Inferior parietal cortex (tissue), 1 donor: ENCODE measurements at regions not wholly inside any gene's neighbourhood (a gene's known extent, or its start where the extent isn't known, plus 50 kb on each side); places are given as distances from the start of the nearest gene placed in this dataset.
A peak's percentile ranks its signal among the peaks of the same experiment; 100 is the strongest.
"Not testable (repeated sequence)": the region's sequence is repeated elsewhere in the genome, so short reads cannot be mapped to it uniquely, and the experiment has no call there.

ENCODE experiments used
- DNase-seq: peaks from one replicate; pipeline ENCODE4 v3.0.0-alpha.2; 2016; ENCODE audit errors: extremely low spot score

DNA sequence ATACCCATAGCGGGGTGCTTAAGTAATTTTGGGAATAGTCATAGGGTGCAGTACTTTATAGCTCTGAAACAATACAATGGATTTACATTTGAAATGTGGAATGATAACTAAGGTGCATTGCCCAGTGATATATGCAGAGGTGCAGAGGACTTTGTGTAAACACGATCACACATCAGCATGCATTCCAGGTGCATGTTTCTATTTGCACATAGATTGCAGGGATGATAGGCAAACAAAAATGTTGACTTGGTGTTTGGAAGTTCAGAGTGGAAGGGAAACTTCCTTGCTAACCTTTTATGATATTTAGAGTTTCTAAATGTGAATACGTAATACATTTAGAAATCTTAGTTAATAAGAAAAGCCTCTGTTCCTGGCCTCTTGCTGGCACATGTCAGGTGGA is 941.5 kb downstream of the TUBA3C start:
- DNase-seq: not testable (repeated sequence)

DNA sequence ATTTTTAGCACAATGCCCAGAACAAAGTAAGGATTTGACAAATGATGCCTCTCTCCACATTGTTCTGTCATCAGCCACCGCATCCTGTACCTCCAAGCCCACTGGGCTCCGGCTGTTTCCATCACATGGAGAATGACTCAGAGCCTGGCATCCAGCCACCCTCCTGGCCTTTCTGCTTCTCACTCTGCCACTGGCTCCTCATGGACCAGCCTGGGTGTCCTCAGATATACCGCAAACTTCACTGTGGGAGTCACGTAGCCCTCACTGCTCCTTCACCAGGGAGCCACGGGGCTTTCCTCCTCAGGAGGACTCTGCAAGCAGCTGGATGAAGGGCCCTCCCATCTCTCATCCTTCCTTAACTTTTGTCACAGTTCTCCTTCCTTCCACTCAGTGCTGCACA is 943.0 kb downstream of the TUBA3C start:
- DNase-seq: not testable (repeated sequence)

DNA sequence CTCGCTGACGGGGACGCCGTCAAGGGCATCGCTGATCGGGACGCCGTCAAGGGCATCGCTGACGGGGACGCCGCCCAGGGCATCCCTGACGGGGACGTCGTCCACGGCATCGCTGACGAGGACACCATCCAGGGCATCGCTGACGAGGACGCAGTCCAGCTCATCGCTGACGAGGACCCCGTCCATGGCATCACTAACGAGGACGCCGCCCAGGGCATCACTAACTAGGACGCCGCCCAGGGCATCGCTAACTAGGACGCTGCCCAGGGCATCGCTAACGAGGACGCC is 945.2 kb downstream of the TUBA3C start:
- no peak for DNase-seq

DNA sequence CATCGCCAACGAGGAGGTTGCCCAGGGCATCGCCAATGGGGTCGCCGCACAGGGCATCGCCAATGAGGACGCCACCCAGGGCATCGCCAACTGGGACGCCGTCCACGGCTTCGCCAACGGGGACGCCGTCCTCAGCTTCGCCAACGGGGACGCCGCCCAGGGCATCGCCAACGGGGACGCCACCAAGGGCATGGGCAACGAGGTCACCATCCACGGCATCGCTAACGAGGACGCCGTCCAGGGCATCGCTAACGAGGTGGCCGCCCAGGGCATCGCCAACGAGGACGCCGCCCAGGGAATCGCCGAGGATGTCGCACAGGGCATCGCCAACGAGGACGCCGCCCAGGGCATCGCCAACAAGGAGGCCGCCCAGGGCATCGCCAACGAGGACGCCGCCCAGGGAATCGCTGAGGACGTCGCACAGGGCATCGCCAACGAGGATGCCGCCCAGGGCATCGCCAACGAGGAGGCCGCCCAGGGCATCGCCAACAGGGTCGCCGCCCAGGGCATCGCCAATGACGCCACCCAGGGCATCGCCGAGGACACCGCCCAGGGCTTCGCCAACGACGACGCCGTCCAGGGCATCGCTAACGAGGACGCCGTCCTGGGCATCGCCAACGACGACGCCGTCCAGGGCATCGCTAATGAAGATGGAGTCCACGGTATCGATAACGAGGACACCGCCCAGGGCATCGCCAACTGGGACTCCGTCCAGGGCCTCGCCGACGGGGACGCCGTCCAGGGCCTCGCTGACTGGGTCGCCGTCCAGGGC is 945.7 kb downstream of the TUBA3C start:
- no peak for DNase-seq

DNA sequence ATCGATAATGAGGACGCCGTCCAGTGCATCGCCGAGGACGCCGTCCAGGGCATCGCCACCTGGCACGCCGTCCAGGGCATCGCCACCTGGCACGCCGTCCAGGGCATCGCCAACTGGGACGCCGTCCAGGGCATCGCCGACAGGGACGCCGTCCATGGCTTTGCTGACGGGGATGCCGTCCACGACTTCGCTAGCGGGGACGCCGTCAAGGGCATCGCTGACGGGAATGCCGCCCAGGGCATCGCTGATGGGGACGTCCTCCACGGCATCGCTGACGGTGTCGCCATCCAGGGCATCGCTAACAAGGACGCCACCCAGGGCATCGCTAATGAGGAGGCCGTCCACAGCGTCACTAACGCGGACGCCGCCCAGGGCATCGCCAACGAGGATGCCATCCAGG is 946.5 kb downstream of the TUBA3C start:
- no peak for DNase-seq

DNA sequence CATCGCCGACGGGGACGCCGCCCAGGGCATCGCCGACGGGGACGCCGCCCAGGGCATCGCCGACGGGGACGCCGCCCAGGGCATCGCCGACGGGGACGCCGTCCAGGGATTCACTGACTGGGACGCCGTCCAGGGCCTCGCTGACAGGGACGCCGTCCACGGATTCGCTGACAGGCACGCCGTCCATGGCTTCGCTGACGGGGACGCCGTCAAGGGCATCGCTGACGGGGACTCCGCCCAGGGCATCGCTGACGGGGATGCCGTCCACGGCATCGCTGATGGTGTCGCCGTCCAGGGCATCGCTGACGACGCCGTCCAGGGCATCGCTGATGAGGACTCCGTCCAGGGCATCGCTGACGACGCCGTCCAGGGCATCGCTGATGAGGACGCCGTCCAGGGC is 947.2 kb downstream of the TUBA3C start:
- not testable (repeated sequence) for DNase-seq

DNA sequence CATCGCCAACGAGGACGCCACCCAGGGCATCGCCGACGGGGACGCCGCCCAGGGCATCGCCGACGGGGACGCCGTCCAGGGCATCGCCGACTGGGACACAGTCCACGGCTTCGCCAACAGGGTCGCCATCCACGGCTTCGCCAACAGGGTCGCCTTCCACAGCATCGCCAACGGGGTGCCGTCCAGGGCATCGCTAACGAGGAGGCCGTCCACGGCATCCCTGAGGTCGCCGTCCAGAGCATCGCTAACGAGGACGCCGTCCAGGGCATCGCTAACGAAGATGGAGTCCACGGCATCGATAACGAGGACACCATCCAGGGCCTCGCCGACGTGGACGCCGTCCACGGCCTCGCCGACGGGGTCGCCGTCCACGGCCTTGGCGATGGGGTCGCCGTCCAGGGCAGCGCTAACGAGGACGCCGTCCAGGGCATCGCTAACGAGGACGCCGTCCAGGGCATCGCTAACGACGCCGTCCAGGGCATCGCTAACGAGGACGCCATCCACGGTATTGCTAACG is 947.8 kb downstream of the TUBA3C start:
- no peak for DNase-seq

DNA sequence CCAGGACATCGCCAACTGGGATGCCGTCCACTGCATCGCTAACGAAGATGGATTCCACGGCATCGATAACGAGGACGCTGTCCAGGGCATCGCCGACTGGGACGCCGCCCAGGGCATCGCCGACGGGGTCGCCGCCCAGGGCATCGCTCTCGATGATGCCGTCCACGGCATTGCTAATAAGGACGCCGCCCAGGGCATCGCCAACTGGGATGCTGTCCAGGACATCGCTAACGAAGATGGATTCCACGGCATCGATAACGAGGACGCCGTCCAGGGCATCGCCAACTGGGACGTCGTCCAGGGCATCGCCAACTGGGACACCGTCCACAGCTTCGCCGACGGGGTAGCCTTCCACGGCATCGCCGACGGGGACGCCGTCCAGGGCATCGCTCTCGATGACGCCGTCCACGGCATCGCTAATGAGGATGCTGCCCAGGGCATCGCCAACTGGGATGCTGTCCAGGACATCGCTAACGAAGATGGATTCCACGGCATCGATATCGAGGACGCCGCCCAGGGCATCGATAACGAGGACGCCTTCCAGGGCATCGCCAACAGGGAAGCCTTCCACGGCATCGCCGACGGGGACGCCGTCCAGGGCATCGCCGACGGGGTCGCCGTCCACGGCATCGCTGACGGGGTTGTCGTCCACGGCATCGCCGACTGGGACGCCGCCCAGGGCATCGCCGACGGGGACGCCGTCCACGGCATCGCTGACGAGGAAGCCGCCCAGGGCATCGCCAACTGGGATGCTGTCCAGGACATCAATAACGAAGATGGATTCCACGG is 948.4 kb downstream of the TUBA3C start:
- no peak for DNase-seq

DNA sequence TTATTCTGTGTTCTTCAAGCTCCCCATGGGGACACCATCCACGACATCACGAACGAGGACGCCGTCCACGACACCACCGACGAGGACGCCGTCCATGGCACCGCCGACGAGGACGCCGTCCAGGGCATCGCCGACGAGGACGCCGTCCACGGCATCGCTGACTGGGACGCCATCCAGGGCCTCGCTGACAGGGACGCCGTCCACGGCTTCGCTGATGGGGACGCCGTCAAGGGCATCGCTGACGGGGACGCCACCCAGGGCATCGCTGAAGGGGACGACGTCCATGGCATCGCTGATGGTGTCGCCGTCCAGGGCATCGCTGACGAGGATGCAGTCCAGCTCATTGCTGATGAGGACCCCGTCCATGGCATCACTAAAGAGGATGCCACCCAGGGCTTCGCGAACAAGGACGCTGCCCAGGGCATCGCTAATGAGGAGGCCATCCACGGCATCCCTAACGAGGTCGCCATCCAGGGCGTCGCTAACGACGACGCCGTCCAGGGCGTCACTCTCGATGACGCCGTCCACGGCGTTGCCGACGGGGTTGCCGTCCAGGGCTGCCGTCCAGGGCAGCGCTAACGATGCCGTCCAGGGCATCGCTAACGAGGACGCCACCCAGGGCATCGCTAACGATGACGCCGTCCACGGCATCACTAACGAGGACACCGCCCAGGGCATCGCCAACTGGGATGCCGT is 949.2 kb downstream of the TUBA3C start:
- DNase-seq: no peak

DNA sequence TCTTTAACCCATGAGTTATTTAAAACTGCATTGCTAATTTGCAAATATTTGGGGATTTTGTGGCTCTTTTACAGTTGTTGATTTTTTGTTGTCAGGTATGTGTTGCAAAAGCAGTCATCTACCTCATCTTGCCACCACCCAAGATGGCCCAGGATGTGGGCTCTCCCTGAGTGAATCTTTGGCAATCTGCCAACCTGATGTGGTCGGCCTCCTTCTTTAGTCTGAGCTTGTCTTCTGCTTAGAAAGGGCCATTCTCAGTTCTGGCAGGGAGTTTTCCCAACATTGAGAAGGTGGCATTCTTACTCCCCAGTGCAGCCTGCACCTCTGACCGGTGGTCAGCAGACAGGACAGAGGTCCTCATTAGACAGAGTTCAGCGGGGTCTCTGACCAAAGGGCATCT is 957.2 kb downstream of the TUBA3C start:
- DNase-seq: not testable (repeated sequence)

DNA sequence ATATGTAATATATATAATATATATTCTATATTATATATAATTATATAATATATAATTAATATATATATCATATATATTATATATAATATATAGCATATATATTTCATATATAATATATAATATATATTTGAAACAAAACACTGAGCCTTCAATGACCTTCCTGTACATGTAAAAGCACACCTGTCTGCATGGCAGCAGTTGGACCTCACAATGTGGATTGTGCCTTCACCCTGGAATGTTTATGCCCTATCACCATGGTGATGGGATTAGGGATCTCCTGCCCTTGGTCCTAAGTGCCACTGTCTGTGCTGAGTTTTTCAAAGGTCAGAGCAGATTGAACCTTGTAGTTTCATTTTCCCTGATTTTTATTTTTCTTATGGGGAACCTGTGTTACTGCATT is 966.9 kb downstream of the TUBA3C start:
- DNase-seq: not testable (repeated sequence)

DNA sequence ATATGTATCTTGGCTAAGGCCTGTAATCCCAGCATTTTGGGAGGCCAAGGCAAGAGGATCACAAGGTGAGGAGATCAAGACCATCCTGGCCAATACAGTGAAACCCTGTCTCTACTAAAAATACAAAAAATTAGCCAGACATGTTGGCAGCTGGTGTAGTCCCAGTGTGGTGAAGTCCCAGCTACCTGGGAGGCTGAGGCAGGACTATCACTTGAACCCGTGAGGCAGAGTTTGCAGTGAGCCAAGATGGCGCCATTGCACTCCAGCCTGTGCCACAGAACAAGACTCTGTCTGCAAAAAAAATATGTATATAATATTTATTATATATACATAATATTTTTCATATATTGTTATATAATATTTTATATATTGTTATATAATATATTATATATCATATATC is 968.1 kb downstream of the TUBA3C start:
- DNase-seq: not testable (repeated sequence)

DNA sequence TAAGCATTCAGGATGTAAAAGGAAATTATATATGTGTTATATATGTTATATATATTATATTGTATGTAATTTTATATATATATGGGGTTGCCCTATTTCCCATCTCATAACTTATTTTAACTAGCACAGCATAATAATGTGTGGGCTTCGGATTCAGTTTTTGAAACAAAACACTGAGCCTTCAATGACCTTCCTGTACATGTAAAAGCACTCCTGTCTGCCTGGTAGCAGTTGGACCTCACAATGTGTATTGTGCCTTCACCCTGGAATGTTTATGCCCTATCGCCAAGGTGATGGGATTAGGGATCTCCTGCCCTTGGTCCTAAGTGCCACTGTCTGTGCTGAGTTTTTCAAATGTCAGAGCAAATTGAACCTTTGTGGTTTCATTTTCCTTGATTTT is 968.8 kb downstream of the TUBA3C start:
- no peak for DNase-seq

DNA sequence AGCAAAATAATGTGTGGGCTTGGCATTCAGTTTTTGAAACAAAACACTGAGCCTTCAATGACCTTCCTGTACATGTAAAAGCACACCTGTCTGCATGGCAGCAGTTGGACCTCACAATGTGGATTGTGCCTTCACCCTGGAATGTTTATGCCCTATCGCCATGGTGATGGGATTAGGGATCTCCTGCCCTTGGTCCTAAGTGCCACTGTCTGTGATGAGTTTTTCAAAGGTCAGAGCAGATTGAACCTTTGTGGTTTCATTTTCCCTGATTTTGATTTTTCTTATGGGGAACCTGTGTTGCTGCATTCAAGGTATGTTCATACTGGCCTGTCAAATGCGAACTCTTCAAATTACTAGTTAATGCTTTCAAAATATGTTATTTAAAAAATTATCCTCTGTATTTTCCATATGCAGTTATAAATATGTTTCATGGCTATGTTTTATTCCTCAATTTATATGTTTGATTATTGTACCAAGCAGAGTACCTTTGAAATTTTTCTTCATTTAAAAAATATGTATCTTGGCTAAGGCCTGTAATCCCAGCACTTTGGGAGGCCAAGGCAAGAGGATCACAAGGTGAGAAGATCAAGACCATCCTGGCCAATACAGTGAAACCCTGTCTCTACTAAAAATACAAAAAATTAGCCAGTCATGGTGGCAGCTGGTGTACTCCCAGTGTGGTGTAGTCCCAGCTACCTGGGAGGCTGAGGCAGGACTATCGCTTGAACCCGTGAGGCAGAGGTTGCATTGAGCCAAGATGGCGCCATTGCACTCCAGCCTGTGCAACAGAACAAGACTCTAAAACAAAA is 969.7 kb downstream of the TUBA3C start:
- DNase-seq: peak; percentile 39

DNA sequence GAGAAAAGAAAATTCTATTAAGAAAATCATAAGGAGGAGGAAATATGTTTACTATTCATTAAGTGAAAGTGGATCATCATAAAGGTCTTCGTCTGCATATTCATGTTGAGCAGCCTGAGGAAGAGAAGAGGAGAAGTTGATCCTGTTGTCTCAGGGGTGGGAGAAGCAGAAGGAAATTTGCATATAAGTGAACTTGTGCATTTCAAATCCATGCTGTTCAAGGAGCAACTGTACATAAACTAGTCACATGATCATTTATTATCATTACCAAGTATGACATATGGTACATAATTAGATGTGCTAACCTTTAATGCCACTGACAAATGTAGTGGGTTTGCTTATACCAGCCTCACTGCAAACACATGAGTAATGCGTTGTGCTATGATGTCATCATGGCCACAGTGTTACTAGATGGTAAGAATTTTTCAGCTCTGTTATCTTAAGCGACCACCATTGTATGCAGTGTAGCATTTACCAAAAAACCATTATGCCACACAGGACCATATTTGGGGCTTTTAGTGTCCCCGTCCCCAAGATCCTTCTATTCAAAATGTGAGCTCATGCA is 976.9 kb downstream of the TUBA3C start:
- DNase-seq: not testable (repeated sequence)

DNA sequence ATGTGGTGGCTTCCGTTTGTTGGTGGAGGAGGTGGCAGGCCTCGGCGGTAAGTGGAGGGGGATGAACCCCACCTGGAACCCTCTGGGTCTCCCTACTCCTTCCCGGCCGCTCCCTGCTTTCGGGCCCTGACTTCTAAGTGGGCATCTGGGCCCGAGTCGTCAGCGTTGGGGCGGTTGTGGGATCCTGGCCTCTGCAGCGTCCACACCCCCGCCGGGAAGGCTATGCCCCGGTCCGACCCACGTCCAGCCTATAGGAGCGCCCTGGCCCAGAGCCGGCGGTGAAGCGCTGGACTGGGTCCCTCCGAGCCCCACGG is 986.3 kb downstream of the TUBA3C start:
- not testable (repeated sequence) for DNase-seq

DNA sequence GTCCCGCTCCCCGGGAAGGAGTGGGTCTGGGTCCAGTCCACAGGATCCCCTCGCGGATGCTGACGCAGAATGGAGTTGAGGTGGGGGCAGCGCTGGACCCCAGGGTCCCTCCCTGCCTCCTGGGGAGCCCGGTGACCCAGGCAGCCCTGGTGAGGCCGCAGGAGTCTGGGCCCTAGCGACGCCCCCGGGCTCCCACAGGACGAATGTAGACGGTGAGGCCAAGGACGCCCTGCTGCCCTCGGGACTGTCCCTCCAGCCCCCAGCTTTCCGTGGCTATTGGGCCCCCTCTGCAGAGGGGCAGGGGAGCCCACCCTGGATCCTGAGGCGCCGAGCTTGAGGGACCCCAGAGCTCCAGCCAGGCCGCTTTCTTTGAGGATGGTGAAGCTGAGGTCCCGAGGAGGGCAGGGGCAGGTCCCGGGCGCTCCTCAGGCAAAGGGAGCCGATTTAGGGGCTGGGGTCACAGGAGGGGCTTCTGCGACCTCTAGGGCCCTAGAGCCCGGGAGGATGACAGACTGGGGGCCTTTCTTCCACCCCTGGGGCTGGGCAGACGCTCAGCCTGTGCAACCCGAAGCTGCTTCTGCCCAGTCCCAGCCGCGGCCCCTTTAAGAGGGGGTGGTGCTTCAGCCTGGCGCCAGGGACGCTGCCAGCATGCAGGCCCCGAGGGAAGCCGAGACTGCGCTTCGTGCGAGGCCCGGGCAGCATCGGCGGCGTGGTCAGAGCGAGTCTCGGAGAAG is 986.8 kb downstream of the TUBA3C start:
- DNase-seq: not testable (repeated sequence)

DNA sequence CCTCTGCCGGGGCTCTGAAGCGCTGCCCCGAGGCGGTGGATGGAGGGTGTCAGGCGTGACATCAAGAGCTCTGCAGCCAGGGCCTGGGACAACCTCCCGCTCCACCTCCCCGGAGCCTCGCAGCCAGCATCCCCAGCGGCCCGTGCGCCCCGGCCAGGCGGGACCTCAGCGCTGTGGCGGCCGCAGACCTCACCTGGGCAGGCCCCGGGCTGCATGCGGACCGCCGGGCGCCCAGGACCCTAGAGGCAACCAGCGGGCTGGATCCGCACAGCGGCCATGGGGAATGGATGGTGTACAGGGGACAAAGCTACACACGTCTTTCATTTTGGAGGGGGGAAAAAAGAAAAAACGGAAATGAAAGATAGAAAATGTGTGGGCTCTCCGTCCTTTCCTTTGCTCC is 987.5 kb downstream of the TUBA3C start:
- not testable (repeated sequence) for DNase-seq
